Loucy (cell line): ENCODE measurements at regions not wholly inside any gene's neighbourhood (a gene's known extent, or its start where the extent isn't known, plus 50 kb on each side); places are given as distances from the start of the nearest gene placed in this dataset.

Experiments
- H2AFZ ChIP-seq: fragments of 200-600 bp; sonication (generic); 2 replicates; pipeline ENCODE4 v1.6.0; 2016; ENCODE audit warnings: antibody characterized with exemption, mild to moderate bottlenecking, low read length, moderate library complexity
- H3F3A ChIP-seq: fragments of 200-600 bp; 2 replicates; pipeline ENCODE4 v1.6.0; 2016; ENCODE audit warnings: antibody characterized with exemption, low read depth, mild to moderate bottlenecking
- H3K27me3 ChIP-seq: fragments of 200-600 bp; sonication (generic); 2 replicates; pipeline ENCODE4 v1.6.1; 2014; ENCODE audit warnings: low read length, mild to moderate bottlenecking; ENCODE audit not compliant: insufficient read depth, poor library complexity, severe bottlenecking
- H3K36me3 ChIP-seq: fragments of 200-600 bp; sonication (generic); 2 replicates; pipeline ENCODE4 v1.6.1; 2016; ENCODE audit warnings: low read length; ENCODE audit not compliant: insufficient read depth
- H3K4me1 ChIP-seq: fragments of 200-600 bp; sonication (generic); 2 replicates; pipeline ENCODE4 v1.5.1; 2014; ENCODE audit warnings: low read length, mild to moderate bottlenecking; ENCODE audit not compliant: insufficient read depth, poor library complexity, severe bottlenecking
- H3K4me2 ChIP-seq: fragments of 200-600 bp; sonication (generic); 2 replicates; pipeline ENCODE4 v1.6.0; 2014; ENCODE audit warnings: antibody characterized with exemption, low read length, low read depth, mild to moderate bottlenecking; ENCODE audit not compliant: poor library complexity, severe bottlenecking
- H3K4me3 ChIP-seq: fragments of 200-600 bp; sonication (generic); 2 replicates; pipeline ENCODE4 v1.5.1; 2014; ENCODE audit warnings: low read length, mild to moderate bottlenecking, mixed read lengths; ENCODE audit not compliant: poor library complexity, severe bottlenecking
- H3K79me2 ChIP-seq: fragments of 200-600 bp; sonication (generic); 2 replicates; pipeline ENCODE4 v1.6.1; 2014; ENCODE audit warnings: low read length; ENCODE audit not compliant: insufficient read depth
- H3K9ac ChIP-seq: fragments of 200-600 bp; sonication (generic); 2 replicates; pipeline ENCODE4 v1.6.0; 2014; ENCODE audit warnings: mild to moderate bottlenecking, low read depth, low read length, moderate library complexity; ENCODE audit not compliant: poor library complexity, severe bottlenecking
- H3K9me2 ChIP-seq: fragments of 200-600 bp; sonication (generic); replicated peaks from 2 replicates; pipeline ENCODE4 v1.6.1; 2016; ENCODE audit warnings: low read depth, low read length, mixed read lengths
- H3K9me3 ChIP-seq: fragments of 200-600 bp; sonication (generic); 2 replicates; pipeline ENCODE4 v1.6.1; 2014; ENCODE audit warnings: mild to moderate bottlenecking, antibody characterized with exemption, low read length, low read depth; ENCODE audit not compliant: insufficient read depth
- H4K20me1 ChIP-seq: fragments of 200-600 bp; sonication (generic); 2 replicates; pipeline ENCODE4 v1.6.0; 2014; ENCODE audit warnings: antibody characterized with exemption, low read length, mild to moderate bottlenecking; ENCODE audit not compliant: insufficient read depth, poor library complexity, severe bottlenecking
- EZH2phosphoT487 ChIP-seq: fragments of 200-600 bp; IDR thresholded peaks from 2 replicates; pipeline ENCODE4 v1.6.1; 2018; ENCODE audit warnings: antibody characterized with exemption, mild to moderate bottlenecking, moderate library complexity, borderline replicate concordance
- TF ChIP-seq, protein P1 (sequence below): fragments of 200-600 bp; sonication (generic); conservative IDR thresholded peaks from 2 replicates; pipeline ENCODE4 v1.5.1; 2014; ENCODE audit warnings: mild to moderate bottlenecking, antibody characterized with exemption, low read length

DNA sequence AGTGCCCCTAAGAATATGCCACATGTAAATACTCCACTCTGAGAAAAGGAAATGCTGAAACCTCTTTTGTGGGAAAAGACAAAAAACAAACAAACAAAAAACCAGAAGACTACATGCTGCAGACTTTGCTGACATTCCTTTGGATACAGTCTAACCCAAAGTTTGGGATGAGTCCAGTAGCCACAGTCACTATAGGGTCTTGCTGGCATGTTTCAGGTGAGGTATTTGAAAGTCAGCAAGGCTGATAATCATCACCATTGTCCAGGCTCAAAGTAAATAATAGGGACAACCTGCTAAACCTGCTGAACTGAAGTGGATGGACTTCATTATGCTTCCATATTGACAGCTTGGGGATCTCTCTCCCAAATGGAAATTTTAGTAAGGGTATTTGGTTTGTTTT is 1087.0 kb upstream of the LRRTM3 start:
- no peak overlapping the region for H3K4me3 ChIP-seq
- no peaks in the 10 kb centered on the region for H3K79me2 ChIP-seq
- no peaks in the 10 kb centered on the region for H3K27me3 ChIP-seq
- H3K9ac ChIP-seq = no peak overlapping the region
- H3F3A ChIP-seq = no peaks in the 10 kb centered on the region
- TF ChIP-seq, protein P1, sequence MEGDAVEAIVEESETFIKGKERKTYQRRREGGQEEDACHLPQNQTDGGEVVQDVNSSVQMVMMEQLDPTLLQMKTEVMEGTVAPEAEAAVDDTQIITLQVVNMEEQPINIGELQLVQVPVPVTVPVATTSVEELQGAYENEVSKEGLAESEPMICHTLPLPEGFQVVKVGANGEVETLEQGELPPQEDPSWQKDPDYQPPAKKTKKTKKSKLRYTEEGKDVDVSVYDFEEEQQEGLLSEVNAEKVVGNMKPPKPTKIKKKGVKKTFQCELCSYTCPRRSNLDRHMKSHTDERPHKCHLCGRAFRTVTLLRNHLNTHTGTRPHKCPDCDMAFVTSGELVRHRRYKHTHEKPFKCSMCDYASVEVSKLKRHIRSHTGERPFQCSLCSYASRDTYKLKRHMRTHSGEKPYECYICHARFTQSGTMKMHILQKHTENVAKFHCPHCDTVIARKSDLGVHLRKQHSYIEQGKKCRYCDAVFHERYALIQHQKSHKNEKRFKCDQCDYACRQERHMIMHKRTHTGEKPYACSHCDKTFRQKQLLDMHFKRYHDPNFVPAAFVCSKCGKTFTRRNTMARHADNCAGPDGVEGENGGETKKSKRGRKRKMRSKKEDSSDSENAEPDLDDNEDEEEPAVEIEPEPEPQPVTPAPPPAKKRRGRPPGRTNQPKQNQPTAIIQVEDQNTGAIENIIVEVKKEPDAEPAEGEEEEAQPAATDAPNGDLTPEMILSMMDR = no peak
- TF ChIP-seq EZH2phosphoT487 = no peak
- H3K9me3 ChIP-seq = no peaks in the 10 kb centered on the region
- H3K4me2 ChIP-seq = no peak overlapping the region
- H3K4me1 ChIP-seq = no peaks in the 10 kb centered on the region
- no peaks in the 10 kb centered on the region for H3K9me2 ChIP-seq
- H4K20me1 ChIP-seq = no peaks in the 10 kb centered on the region
- no peaks in the 10 kb centered on the region for H3K36me3 ChIP-seq
- H2AFZ ChIP-seq = no peak overlapping the region

DNA sequence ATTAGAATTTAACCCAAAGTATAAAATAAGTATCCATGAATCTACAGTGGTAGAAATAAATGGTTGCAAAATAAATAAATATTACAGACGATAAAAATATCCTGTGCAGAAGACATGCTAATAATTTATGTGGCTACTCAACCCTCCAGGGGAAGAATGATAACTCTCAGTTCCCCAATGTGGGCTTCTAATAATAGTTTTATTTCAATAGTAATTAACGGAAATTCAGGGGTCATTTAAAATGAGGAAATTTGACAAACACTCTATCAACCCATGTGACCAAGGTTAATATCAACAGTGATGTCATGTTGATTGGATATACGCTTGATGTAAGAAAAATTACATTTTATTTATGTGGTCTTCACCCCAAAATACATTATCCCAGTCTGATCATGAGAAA is 1082.6 kb upstream of the LRRTM3 start:
- Histone ChIP-seq H3K4me1 (no peaks in the 10 kb centered on the region), H3K4me2 (no peak overlapping the region)

DNA sequence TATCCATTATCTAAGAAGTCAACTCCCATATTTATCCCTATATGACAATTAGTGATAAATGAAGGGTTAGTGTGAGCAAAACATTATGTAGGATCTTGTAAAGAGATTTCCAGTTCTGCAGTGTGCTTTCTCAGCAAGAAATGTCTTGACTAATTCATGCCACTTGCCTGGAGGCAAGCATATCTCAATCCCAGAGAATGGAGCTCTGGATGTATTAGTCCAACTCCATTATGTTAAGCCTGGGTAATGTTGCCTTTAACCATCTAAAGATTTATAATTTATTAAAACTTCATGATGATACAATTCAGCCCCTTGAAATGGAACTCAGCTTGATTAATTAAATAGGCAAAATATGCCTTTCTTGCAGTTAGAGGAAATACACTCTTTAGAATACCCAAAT is 1079.9 kb upstream of the LRRTM3 start:
- TF ChIP-seq, protein P1 = no peak
- TF ChIP-seq EZH2phosphoT487 = no peak
- Histone ChIP-seq H3K9ac (no peak overlapping the region), H3K9me2 (no peaks in the 10 kb centered on the region), H3K36me3 (no peaks in the 10 kb centered on the region), H2AFZ (no peak overlapping the region), H3K4me1 (no peaks in the 10 kb centered on the region), H3F3A (no peaks in the 10 kb centered on the region), H3K79me2 (no peaks in the 10 kb centered on the region), H3K27me3 (no peaks in the 10 kb centered on the region), H4K20me1 (no peaks in the 10 kb centered on the region), H3K4me3 (no peak overlapping the region), H3K9me3 (no peaks in the 10 kb centered on the region), H3K4me2 (no peak overlapping the region)

More for the DNA sequence above, 1082.6 kb upstream of the LRRTM3 start:
- no peaks in the 10 kb centered on the region for H3K36me3 ChIP-seq
- no peaks in the 10 kb centered on the region for H3K9me3 ChIP-seq
- H3K4me3 ChIP-seq = no peak overlapping the region
- TF ChIP-seq, protein P1 = no peak
- TF ChIP-seq EZH2phosphoT487 = no peak
- no peak overlapping the region for H2AFZ ChIP-seq
- H3K27me3 ChIP-seq = no peaks in the 10 kb centered on the region
- H3F3A ChIP-seq = no peaks in the 10 kb centered on the region
- no peaks in the 10 kb centered on the region for H3K9me2 ChIP-seq
- no peak overlapping the region for H3K9ac ChIP-seq
- H4K20me1 ChIP-seq = no peaks in the 10 kb centered on the region
- H3K79me2 ChIP-seq = no peaks in the 10 kb centered on the region
